ENCODE measurements at regions not wholly inside any gene's neighbourhood (a gene's known extent, or its start where the extent isn't known, plus 50 kb on each side); places are given as distances from the start of the nearest gene placed in this dataset.
A peak's percentile ranks its signal among the peaks of the same experiment; 100 is the strongest.

DNA sequence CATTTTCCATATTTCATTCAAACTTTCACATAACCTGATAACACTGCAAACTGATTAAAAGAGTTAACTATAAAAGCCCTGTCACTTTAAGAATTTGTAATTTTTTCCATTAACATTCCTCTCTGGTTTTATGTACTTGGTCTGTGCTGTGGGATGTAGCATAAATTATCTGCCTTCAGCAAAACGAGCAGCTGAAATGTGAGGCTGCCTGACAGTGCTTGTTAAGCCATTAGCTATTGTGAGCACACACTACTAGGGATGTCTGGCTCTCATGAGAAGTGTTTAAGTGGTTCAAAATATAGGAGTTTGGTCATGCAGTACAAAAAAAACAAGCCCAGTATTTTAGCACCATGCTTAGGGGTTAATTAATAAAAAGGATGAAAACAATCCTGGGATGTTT, 63.0 kb downstream of the HOXA1 start:
- 31 to 39% (median 34%) methylated on average over 1 of the region's 1 CpG for WGBS, 5 donors
- no peaks in the 10 kb centered on the region for H3K9me3 ChIP-seq
- intact Hi-C loops (cut with DNase I; ENCODE audit: low total_unique reads) = no loop called here
- peaks cover 6 to 24% (median 9%) of the 10 kb centered on the region in 4 donors for H3K4me1 ChIP-seq
- TF ChIP-seq CTCF (IDR thresholded peaks at IDR 0.05) = no peak
- no peak for TF ChIP-seq POLR2A (IDR thresholded peaks at IDR 0.05)
- no peak for TF ChIP-seq EP300 (IDR thresholded peaks at IDR 0.05)
- TF ChIP-seq POLR2AphosphoS5 (IDR thresholded peaks at IDR 0.05) = no peak
- no peak overlapping the region for H3K27ac ChIP-seq
- DNase-seq = peak in 1 of 2 donors; percentile 46
- H3K27me3 ChIP-seq = no peaks in the 10 kb centered on the region
- H3K36me3 ChIP-seq = no peaks in the 10 kb centered on the region
- no peak overlapping the region for H3K4me3 ChIP-seq

DNA sequence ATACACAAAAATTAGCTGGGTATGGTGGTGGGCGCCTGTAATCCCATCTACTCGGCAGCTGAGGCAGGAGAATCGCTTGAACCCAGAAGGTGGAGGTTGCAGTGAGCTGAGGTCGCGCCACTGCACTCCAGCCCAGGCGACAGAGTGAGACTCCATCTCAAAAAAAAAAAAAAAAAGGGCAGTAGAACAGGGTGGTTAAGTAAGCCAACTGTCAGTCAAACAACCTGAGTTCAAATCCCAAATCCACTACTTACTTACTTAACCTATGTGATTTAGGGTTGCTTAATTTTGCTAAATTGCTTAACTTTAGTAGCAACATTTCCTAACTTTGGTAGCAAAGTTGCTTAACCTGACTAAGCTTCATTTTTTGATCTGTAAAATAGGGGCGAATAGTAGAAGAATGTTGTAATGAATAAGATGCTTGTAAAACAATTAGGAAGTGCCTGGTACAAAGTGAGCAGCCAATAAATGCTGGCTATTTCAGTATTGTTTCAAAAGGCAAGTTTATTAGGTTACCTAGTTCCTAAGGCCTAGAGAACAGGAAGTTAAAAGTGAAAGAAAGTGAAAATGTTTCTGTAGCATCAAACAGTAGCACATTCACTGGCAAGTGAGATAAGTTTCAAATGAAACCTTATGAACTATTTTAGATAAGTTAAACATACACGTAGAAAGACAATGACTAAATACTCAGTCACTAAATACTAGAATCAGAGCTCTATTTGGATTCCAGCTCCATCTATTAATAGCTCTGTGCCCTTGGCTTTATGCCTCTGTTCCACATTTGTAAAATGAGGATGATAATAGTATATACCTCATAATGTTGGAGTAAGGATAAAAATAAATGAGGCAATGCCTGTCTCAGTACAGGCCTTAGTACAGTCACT, 64.3 kb downstream of the HOXA1 start:
- DNase-seq = peak in 1 of 2 donors; percentile 59
- Histone ChIP-seq H3K27ac (peak overlapping the region in 4 of 5 donors; percentile 15 to 63 (median 57)), H3K4me3 (no peak overlapping the region), H3K4me1 (peaks cover 6 to 24% (median 9%) of the 10 kb centered on the region in 4 donors), H3K36me3 (no peaks in the 10 kb centered on the region), H3K9me3 (no peaks in the 10 kb centered on the region), H3K27me3 (no peaks in the 10 kb centered on the region)
- intact Hi-C loops (cut with DNase I; ENCODE audit: low total_unique reads) = no loop called here
- 69 to 79% (median 75%) methylated on average over 8 of the region's 8 CpGs for WGBS, 5 donors
- peak in 1 of 3 donors; percentile 13 for TF ChIP-seq POLR2AphosphoS5 (IDR thresholded peaks at IDR 0.05)
- TF ChIP-seq CTCF (IDR thresholded peaks at IDR 0.05) = no peak

GRCh38 chr7:27030393-27031050, 65.3 kb downstream of the HOXA1 start:
- H3K9me3 ChIP-seq = no peaks in the 10 kb centered on the region
- H3K27ac ChIP-seq = no peak overlapping the region
- intact Hi-C loops (cut with DNase I; ENCODE audit: low total_unique reads) = no loop called here
- no peak for DNase-seq
- WGBS, 5 donors = 83 to 94% (median 89%) methylated on average over 7 of the region's 7 CpGs
- no peak overlapping the region for H3K4me3 ChIP-seq
- H3K36me3 ChIP-seq = no peaks in the 10 kb centered on the region
- no peaks in the 10 kb centered on the region for H3K27me3 ChIP-seq
- TF ChIP-seq POLR2AphosphoS5 (IDR thresholded peaks at IDR 0.05) (no peak), CTCF (IDR thresholded peaks at IDR 0.05) (no peak), POLR2A (IDR thresholded peaks at IDR 0.05) (no peak), EP300 (IDR thresholded peaks at IDR 0.05) (no peak)
- H3K4me1 ChIP-seq = peaks cover 6 to 24% (median 9%) of the 10 kb centered on the region in 4 donors

GRCh38 chr7:27025270-27025669, 70.5 kb downstream of the HOXA1 start:
- Histone ChIP-seq H3K27me3 (no peaks in the 10 kb centered on the region), H3K27ac (no peak overlapping the region), H3K4me1 (peaks cover 0 to 8% (median 0%) of the 10 kb centered on the region in 4 donors), H3K36me3 (no peaks in the 10 kb centered on the region), H3K9me3 (no peaks in the 10 kb centered on the region), H3K4me3 (no peak overlapping the region)
- intact Hi-C loops (cut with DNase I; ENCODE audit: low total_unique reads) = no loop called here
- TF ChIP-seq POLR2A (IDR thresholded peaks at IDR 0.05) (no peak), POLR2AphosphoS5 (IDR thresholded peaks at IDR 0.05) (no peak), CTCF (IDR thresholded peaks at IDR 0.05) (no peak), EP300 (IDR thresholded peaks at IDR 0.05) (no peak)
- WGBS, 5 donors = 68 to 79% (median 73%) methylated on average over 8 of the region's 8 CpGs
- no peak for DNase-seq
